NCI-H187 (cell line): ENCODE measurements at regions not wholly inside any gene's neighbourhood (a gene's known extent, or its start where the extent isn't known, plus 50 kb on each side); places are given as distances from the start of the nearest gene placed in this dataset.

ENCODE experiments used
- DNase-seq, 2 experiments: peaks; one replicate each; lab custom pipeline; 2025; lab: John Stamatoyannopoulos, UW

DNA sequence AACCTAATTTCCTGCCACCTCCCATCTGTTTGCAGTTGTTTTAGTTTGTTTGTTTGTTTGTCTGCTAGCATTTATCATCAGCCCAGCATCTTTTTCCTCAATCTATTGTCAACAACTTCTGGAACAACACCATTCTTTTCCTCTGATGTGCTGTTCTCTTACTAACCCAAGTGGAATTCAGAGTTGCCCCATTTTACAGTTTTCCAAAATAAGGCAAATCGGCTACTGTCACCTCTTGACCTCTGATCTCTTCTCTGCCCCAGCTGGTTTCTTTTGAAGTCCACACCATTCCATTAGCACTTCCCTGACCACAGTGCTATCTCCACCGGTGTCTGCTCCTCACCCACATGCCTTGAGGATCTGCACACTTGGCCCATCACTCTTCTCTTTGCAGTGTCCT lies 102.4 kb downstream of the EFNB2 start:
- no peak for DNase-seq

DNA sequence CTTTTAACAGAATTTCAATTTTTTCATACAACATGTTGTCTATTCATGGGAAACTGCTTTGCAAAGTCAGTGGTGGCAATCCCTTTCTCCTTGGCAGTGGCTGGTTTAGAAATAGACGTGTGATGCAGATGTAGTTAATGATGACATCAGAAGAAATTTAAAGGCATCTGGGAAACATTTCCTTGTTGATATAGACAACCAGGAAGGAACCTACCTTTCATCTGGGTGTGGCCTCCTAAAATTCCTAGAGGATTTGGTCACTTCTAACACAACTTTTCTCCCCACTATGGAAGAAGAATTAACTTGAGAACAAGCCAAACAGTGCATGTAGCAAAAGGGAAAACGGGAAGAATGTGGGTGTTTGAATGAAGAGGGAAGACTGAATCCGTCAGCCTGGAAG lies 102.8 kb downstream of the EFNB2 start:
- no peak for DNase-seq

DNA sequence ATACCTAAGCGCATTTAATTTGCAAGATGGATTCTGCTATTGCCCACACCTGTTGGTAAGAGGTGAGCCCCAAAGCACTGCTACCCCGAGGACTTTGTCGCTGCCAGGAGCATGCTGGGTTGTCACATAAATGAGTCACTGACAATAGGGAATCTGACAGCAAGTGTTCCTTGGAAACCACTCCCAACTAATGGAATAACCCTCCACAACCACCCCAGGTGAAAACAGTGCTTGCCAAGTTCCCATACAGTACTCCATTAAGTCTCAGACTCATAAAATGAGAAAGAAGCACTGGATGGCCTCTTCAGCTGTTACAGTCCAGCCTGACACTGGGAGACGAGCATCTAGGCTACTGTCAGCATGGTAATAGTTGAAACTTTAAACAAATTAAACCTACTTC lies 108.6 kb downstream of the EFNB2 start:
- peak; percentile 37 to 63 for DNase-seq

DNA sequence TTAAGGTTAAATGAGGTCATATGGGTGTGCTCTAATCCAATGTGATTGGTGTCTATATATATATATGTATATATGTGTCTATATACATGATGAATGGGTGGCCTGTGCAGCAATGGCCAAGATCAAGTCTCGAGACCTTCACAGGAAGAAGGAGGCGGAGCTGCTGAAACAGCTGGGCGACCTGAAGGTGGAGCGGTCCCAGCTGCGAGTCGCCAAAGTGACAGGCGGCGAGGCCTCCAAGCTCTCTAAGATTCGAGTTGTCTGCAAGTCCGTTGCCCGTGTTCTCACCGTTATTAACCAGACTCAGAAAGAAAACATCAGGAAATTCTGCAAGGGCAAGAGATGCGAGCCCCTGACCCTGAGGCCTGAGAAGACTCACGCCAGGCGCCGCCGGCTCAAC lies 109.8 kb downstream of the EFNB2 start:
- DNase-seq, result no peak

GRCh38 chr13:106424805-106425204 lies 110.7 kb downstream of the EFNB2 start:
- no peak for DNase-seq

- no peak for DNase-seq
Observed at GRCh38 chr13:106423530-106423929, 111.9 kb downstream of the EFNB2 start.

- no peak for DNase-seq
Observed at GRCh38 chr13:106418556-106418955, 116.9 kb downstream of the EFNB2 start.

DNA sequence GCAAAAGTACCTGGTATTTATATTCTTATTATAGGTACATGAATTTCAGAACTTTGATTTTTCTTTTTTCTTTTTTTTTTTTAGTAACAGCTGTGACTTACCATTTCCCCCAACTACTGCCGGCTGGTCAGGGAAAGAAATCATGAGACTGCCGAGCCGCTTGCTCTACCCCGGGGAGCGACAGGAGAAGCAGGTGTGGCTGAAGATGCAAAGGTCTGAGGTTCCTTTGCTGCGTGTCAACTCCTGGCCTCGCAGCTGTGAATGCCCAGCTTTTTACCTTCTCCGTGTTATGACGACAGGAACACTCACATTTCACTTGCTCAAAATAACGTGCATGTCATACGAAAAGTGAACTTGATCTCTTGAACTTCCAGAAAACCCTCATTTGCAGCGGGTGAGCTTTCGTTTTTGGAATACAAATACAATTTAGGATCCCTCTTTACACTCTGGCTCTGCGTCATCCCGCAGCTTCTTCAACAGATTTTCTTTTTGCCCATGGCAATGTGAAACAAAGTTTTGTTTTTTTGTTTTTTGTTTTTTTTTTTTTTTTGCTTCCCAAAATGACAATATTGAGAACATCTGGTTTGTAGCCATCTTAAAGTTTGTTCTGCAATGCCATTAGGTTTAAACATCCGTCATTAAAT lies 117.9 kb downstream of the EFNB2 start:
- no peak for DNase-seq

DNA sequence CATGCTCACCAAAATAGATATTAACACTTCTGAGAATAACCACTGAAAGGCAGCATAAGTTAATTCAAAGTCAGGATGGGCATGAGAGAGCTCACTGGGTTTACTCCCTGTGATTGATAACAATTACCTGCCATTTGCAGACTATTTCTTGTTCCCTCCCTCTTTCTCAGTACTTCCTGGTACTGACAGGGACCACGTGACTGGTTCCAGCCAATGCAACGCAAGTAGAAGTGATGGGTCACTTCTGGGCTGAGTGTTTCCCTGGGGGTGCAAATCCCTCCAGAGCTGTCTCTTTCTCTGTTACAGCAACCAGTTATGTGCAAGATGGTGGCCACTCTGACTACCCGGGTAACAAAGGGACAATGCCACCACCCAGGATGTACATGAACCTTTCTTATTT lies 118.8 kb downstream of the EFNB2 start:
- no peak for DNase-seq

DNA sequence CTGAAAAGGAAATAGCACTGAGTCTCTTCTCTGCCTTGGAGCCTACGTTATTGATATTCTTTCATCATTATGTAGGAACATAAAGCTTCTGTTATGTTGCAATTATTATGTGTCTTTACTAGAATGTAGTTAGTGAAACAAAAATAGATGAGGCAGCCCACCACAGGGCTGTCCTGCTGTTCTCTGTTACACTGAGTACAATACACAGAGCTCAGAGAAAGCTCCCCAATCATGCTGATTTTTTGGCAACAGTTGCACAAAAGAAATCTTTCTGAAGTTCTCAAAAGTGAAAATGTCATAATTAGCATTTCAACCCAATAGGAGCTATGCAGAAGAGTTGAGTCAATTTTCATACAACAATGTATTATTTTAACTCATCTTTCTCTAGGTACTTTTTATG lies 119.5 kb downstream of the EFNB2 start:
- no peak for DNase-seq

DNA sequence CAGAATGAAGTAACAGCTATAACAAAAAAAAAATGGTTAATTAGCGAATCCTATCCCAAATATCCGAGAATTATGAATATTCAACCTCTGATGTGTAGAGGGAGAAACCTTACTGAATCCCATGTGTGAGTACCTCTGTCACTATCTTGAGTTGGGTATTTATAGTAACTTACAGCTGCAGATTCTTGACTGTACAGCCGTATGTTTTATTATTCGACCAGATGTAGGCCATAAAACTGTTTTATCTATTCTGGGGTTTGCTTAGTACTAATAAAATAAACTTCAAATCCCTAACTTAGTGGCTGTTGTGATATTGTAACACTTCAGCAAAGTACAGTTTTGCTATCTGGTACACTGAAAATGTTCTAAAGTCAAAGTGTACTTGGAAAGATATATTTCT lies 120.0 kb downstream of the EFNB2 start:
- DNase-seq, result no peak

DNA sequence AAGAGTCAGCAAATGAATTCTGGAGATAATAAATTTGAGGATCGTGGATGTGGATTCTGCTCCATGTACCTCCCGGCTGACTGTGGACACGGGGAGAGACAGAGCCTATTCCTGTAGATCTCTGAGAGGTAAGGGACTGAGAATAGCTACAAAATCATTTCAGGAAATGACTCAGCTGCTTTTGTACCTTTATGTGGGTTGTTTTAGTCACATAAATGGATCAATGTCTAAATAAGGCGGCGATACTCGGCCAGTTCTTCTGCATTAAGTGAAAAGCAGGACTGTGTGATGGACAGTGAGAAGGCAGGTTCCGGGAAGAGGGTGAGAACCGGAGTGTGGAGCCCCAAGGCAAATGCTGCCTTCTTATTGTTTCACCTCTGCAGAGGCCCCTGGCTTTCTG lies 128.1 kb downstream of the EFNB2 start:
- no peak for DNase-seq

DNA sequence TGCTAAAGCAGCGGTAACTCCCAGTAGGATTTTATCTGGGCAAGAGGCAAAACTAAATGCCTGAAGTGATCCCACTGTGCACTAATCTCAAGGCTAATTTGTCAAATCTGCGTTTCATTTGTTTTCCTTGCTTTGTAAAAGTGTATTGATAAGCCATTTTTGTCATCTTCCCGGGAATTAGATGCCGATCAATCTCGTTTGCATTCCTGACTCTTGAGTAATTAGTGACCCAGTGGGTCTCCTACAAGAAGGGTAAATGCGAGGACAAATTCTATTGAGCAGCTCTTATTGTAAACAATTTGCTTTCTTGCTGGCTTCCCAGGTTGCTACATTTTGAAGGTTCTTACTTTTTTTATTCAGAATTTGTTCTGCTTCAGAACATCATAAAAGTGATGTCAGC lies 129.7 kb downstream of the EFNB2 start:
- DNase-seq, result no peak

- DNase-seq, result no peak
Observed at GRCh38 chr13:106403280-106403679, 132.2 kb downstream of the EFNB2 start.

DNA sequence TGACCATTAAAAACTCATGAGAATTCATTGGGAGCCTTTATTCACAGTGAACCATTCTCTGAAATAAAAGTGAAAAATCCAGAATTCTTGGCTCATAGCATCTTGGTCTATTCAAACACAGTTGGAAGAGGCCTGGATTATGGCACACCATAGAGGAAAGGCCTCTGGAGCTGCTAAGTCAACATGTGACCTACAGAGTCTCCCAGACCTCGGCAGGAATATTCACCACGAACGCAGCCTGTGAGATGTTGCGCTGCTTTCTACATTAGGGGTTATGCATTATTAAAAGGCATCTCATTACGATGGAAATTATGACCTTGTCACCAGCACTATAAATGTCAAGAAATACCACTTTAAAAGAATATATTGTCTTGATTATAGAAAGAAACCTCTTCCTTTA lies 132.6 kb downstream of the EFNB2 start:
- DNase-seq, result no peak

DNA sequence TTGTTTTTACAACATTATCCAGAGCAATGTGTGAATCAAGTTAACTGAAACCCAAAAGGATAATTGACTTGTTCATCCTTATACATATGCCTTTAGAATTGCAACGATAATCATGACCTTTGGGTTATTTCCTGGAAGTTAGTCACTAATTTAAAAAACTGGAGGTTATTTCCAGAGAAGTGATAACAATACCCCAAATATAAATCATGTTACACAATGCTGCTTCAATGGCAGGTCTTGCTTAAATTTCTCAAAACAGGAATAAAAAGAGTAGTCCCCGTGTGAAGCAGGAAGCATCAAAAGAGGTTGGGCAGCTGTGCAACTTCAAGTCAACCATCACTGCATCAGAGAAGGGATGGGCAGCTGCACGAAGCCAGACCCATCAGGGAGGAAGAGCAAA lies 134.4 kb downstream of the EFNB2 start:
- DNase-seq, result no peak

DNA sequence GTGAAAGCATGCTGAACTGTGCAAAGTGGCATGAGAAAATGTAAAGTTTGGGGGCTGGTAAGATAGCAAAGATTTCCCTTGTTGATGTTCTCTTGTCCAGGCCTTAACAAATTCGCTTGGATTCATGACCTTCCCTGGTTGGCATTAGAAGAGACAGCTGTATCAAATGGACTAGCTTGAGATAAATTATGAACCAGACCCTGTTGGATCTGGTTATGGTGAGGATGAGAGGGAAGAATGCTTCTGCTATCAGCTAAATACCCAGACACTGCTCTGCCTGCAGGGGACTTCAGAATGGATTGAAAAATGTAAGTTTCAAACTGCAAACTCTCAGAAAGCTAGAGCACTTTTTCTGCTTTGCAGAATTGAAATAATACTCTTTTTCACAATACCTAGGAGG lies 135.2 kb downstream of the EFNB2 start:
- DNase-seq, result no peak

DNA sequence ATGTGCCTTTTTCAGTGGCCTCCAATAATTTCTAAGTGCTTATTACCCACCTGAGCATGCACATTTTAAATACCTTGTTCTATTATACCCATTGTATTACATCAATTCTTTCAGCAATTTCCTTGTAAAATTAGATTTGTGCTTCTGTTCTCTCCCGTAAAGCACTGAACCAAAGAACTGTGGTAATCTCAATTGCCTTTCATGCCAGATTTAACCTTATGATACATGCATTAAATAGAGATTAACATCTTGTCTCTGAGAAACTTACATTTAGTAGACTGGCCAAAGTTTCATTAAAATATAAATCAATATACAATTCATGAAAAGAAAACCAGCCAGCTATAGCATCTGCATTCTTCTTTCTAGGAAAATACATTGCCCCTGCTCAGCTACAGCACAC lies 137.2 kb downstream of the EFNB2 start:
- no peak for DNase-seq

- no peak for DNase-seq
Observed at GRCh38 chr13:106393776-106394175, 141.7 kb downstream of the EFNB2 start.

GRCh38 chr13:106391681-106392080 lies 143.8 kb downstream of the EFNB2 start:
- DNase-seq, result no peak

DNA sequence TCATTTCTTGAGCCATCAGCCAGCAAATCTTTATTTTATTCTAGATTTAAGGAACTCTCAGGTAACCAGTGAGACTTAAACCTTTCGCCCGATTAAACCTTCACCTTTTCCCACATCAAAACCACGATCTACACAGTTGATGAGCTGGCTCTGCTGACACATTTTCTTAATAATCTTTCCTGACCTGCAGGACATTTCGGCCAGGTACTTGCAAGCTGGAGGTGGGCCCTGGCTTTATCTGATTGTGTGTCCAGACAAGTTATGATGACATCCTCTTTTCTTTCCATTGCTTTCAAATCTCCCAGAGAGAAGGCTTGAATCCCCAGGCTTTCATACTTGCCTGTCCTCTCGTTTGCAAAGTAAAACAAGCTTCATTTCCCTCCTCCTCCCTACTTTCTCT lies 144.2 kb downstream of the EFNB2 start:
- DNase-seq, result no peak

- no peak for DNase-seq
Observed at GRCh38 chr13:106390367-106390766, 145.1 kb downstream of the EFNB2 start.

DNA sequence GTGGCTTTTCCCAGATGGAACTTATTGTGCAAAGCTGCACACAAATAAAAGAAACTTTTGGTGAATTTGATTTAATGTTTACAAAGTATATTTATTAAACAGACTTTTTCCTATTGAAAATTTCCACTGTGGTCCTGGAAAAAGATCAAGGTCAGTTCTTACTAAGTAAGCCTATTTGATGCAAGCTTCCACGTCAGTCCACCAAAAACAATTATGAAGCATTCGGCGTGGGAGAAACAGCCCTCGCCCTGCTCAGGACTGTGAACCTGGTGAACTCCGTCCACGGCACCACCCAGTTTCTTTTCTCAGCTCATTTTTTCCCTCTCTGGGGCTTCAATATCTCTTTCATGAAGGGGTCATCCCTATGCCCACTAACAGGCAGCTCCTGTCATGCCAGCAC lies 149.8 kb downstream of the EFNB2 start:
- no peak for DNase-seq

DNA sequence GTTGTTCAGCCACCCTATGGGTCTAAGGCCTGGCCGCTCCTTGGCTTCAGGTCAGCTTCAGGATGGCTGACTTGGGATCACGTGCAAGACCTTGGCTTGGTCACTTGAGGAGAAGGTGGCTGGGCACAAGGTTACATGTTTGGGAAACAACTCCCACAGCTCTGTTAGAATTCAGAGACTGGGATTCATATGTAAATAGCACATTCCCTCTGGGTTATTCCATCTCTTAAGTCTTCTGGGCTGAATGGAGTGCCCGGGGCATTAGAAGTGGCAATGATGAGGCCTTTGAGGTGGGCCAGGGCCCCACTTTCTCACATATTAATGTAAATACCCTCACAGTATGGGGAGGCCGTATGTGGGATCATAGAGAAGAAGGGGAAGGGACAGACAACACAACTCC lies 150.9 kb downstream of the EFNB2 start:
- DNase-seq, result no peak

DNA sequence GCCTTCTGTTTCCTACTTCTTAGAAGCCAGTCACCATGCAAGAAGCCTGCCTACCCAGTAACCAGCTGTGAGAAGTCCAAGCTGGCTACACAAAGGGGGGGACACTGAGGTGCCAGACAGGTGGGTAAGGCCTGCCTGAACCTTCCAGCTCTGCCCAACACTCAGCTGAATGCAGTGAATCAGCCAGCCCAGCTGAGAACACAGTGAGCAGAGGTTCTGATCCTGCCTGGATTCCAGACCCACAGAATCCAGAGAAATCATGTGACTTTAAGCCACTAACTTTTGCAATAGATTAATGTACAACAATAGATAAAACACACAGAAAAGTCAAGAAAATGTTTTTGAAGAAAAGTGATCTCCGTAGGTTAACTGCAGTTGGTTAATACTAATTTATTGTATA lies 151.7 kb downstream of the EFNB2 start:
- no peak for DNase-seq
